Forelimb muscle (tissue), 1 donor: ENCODE measurements at regions not wholly inside any gene's neighbourhood (a gene's known extent, or its start where the extent isn't known, plus 50 kb on each side); places are given as distances from the start of the nearest gene placed in this dataset.
A peak's percentile ranks its signal among the peaks of the same experiment; 100 is the strongest.

Experiments
- DNase-seq: peaks from one replicate; pipeline ENCODE4 v3.0.0-alpha.2; 2013; ENCODE audit warnings: low read depth

- DNase-seq, result no peak
Measured at GRCh38 chr10:92747066-92747465, 57.3 kb downstream of the HHEX start.

DNA sequence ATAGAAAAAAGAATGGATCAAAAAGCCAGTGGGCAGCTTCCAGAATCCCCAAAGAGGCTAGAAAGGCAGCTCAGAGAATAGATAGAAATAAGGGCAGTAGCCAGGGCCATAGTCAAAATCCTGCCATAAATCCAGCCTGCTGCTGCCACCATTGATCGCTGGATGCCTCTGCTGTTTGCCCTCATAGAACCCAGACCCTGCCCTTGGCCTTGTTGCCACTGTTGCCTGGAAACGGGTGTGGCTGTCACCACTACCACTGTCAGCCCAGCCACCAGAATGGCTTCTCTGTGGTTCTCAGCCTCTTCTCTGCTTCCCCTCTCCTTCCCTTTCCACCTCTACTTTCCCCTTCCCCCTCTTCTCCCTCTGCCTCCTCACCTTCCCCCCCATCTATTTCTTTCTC is 57.8 kb downstream of the HHEX start:
- no peak for DNase-seq

- no peak for DNase-seq
Measured at GRCh38 chr10:92750791-92751533, 61.2 kb downstream of the HHEX start.

DNA sequence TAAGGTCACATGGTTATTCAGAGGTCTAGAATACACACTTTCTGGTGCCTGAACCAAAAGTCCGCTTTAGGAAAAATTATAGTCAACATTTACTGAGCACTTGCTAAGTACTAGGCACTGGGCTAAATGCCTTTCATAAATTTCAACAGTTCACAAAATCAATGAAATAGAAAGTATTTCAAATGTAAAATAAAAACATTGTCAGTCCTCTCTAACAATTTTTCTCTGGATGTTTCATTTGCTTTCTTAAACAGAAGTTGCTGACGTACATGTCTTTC is 61.7 kb downstream of the HHEX start:
- DNase-seq, result no peak

DNA sequence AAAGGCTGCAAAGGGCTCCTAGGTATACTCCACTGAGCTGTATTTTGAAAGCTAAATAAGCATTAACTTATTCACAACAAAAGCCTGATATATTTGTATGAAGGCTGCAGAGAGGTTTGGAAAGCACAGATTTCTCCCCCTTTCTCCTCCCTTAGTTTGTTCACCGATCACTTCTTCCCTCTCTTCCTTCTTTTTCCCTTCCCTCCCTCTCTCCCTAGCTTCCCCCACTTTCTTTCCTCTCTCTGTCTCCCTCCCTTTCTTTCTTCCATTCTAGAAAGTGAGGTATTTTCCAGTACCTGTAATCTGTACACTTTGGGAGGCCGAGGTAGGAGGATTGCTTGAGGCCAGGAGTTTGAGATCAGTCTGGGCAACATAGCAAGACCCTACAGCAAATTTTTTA is 62.1 kb downstream of the HHEX start:
- DNase-seq, result no peak

DNA sequence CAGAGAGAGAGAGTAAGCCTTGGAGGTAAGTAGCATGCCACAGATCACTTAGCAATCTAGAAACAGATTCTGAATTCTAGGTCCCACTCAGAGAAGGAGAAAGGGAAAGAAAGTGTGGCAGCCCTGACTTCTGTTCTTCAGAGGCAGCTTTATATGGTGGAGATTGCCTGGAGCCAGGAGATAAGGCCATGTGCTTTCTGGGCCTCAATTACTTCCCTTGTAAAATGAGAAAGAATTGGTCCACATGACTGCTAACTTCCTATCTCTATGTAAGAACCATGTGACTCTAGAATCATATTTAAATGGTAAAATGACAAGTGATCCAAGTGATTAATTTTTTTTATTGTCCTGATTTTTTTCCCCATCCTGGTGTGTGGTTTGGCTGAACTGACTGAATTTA is 64.1 kb downstream of the HHEX start:
- DNase-seq, result no peak

GRCh38 chr10:92755725-92756124 is 66.0 kb downstream of the HHEX start:
- no peak for DNase-seq

GRCh38 chr10:92756201-92757065 is 66.7 kb downstream of the HHEX start:
- no peak for DNase-seq

DNA sequence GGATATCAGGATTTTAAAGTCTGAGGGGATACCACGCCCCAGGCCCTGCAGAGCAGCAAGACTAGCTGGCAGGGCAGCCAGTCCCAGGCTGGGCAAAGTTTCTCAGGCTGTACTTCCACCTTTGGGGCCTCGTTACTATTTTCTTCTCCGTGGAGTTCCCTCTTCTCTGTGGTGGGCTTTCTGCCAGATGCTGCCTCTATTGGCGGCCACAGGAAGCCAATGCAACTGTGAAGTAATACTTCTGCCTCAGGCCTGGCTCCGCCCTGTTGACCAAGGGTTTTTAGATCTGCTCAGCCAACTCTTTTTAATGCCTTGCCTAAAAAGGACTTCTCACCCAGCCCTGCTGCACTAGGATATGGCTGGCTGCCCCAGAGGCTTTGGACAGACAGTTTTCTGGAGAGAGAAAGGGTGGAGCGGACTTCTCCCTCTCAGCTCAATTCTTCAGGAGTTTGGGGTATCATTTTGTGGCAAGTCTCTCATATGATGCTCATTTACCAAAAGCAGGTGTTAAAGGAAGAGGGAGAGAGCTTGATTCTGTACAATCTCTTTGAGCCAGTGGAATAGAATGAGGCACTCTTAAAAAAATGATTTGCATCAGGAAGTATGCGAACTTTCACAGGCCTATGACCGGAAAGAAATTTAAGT is 67.4 kb downstream of the HHEX start:
- DNase-seq, result peak; percentile 46

DNA sequence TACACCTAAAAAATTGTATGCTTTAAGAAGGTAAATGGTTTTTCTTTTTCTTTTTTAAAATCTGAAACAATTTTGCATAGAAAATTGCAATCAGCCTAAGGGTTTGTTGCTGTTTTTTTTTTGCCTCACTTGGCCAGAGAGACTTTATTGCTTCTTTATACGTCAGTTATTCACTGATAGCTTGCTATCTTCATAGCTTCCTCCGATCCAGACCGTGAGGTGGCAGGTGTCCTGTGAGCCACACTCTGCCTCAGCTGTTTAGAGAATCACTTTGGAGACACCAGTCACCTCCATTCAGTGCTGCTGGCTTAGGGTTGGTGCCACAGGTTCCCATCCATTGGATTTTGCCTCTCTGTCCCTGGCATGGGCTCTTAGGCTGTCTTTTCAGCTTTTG is 68.0 kb downstream of the HHEX start:
- DNase-seq, result no peak

- no peak for DNase-seq
Measured at GRCh38 chr10:92758594-92758993, 68.8 kb downstream of the HHEX start.

- no peak for DNase-seq
Measured at GRCh38 chr10:92760609-92761008, 70.9 kb downstream of the HHEX start.

- DNase-seq, result no peak
Measured at GRCh38 chr10:92761571-92761970, 71.8 kb downstream of the HHEX start.

DNA sequence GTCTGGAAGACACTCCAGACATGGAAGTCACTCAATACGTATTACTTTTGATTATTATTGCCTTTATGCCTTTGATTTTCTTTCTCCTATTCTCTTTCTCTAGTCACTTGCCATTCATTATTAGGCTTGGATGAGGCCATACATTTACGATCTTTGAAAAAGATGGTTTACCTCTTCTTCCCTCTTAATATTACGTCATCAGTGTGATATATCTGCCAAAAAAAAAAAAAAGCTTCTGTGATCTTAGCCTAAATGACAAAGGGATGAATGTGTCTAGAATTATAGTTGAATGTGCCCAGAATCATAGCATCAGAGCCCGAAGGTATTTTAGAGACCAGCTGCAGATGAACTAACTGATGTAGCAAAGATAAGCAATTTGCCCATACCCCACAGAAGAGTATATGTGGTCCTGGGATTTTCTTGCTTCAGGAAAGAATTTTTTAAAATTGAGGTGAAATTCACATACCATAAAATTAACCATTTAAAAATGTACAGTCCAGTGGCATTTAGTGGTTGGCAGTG is 73.9 kb downstream of the HHEX start:
- DNase-seq, result no peak

- no peak for DNase-seq
Measured at GRCh38 chr10:92766451-92766850, 76.7 kb downstream of the HHEX start.

DNA sequence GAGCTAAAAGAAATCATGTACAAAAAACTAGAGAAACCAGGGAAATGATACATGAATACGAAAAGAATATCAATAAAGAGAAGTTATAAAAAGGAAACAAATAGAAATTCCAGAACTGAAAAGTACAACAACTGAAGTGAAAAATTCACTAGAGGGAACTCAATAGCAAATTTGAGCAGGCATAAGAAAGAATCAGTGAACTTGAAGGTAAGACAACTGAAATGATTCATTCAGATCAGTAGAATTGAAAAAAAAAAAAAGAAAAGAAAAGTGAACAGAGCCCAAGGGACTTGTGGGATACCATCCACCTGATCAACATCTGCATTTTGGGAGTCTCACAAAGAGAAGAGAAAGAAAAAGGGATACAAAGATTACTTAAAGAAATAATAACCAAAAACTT is 78.3 kb downstream of the HHEX start:
- no peak for DNase-seq

- DNase-seq, result no peak
Measured at GRCh38 chr10:92773776-92774175, 74.5 kb upstream of the EXOC6 start.

GRCh38 chr10:92778091-92778490 is 70.2 kb upstream of the EXOC6 start:
- no peak for DNase-seq

DNA sequence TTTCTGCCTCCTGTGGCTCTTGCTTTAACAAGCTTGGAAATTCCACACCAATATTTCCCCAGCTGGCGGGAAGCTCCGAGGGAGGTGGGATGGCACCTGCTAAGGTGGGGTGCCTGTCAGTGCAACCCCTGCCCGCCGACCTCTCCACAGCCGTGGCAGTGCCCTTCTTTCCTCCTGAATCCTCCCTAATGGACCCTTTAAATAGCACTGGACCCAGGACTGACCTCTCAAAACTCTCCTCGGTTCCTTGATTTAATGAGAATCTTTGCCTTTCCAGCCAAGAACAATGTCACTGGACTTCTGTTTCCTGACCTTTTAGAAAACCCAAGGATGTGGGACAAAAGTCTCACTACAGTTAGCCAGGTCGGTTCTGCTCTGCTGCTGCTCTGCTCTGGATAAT is 63.2 kb upstream of the EXOC6 start:
- DNase-seq, result no peak

DNA sequence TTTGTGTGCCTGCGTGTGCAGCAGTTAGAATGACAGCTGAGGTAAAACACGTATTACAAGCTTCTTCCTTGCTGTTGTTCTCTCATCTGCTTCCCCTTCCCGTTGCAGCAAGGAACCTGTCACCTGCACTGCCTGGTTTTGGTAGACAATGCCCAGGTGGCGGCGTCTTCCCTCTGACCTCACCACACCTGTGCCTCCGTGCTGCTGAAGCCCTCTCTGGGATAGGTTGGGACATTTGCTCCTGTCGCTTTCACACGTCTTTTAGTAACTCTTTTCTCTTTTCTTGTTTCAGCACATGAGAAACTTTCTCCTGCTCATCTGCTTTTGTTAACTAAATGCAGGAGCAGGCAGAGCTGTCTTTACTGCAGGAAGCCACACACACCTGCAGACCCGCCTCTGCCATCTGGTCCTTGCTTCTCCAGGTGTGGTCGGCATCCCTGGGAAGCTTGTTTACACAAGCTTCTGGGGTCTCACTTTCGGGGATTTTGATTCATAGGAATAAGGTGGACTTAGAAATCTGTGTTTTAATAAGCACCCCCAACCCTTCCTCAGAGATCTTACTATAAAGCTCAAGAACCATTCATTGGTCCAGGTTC is 60.7 kb upstream of the EXOC6 start:
- DNase-seq, result no peak

DNA sequence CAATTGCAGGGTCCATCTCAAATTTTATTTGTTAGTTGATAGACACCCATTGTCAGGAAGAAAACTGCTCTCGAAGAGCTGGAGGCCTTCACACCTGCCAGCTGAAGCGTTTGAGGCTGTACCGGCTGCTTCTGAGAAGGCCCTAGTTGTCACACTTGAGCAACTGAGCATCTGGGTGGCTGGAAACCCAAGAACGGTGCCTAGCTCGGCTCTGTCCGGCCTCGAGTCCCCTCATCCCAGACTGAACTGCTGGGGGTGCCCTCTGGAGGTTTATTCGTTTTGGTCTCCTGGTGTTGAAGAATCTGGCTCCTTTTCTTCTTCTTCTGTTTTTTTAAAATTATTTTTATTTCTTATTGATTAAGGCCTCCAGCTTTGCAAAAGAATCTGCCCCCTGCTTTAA is 59.3 kb upstream of the EXOC6 start:
- DNase-seq, result no peak

GRCh38 chr10:92789786-92790185 is 58.5 kb upstream of the EXOC6 start:
- DNase-seq, result no peak
